ENCODE measurements at regions not wholly inside any gene's neighbourhood (a gene's known extent, or its start where the extent isn't known, plus 50 kb on each side); places are given as distances from the start of the nearest gene placed in this dataset.
"Not testable (repeated sequence)": the region's sequence is repeated elsewhere in the genome, so short reads cannot be mapped to it uniquely, and the experiment has no call there.

- H3K9ac ChIP-seq (ENCODE audit: low read depth, low read length), result no peak overlapping the region
- no peak for ATAC-seq (ENCODE audit: insufficient read depth, low read depth)
- DNase-seq, result no peak
- no peak overlapping the region for H2AFZ ChIP-seq (ENCODE audit: low read depth, low read length)
- TF ChIP-seq EZH2 (IDR thresholded peaks at IDR 0.05; ENCODE audit: borderline replicate concordance, low read depth, low read length, severe bottlenecking), result no peak
- TF ChIP-seq, protein P1, sequence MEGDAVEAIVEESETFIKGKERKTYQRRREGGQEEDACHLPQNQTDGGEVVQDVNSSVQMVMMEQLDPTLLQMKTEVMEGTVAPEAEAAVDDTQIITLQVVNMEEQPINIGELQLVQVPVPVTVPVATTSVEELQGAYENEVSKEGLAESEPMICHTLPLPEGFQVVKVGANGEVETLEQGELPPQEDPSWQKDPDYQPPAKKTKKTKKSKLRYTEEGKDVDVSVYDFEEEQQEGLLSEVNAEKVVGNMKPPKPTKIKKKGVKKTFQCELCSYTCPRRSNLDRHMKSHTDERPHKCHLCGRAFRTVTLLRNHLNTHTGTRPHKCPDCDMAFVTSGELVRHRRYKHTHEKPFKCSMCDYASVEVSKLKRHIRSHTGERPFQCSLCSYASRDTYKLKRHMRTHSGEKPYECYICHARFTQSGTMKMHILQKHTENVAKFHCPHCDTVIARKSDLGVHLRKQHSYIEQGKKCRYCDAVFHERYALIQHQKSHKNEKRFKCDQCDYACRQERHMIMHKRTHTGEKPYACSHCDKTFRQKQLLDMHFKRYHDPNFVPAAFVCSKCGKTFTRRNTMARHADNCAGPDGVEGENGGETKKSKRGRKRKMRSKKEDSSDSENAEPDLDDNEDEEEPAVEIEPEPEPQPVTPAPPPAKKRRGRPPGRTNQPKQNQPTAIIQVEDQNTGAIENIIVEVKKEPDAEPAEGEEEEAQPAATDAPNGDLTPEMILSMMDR (IDR thresholded peaks at IDR 0.05; ENCODE audit: borderline replicate concordance, extremely low read depth, low read length, poor library complexity, severe bottlenecking), result no peak
- no peak overlapping the region for H3K4me3 ChIP-seq (ENCODE audit: low read depth in 1 of 2, low read length in 2 of 2)
- no peaks in the 10 kb centered on the region for H3K27me3 ChIP-seq (ENCODE audit: insufficient read depth, low read length, poor library complexity)
- H3K36me3 ChIP-seq (ENCODE audit: insufficient read depth, low read length), result no peaks in the 10 kb centered on the region
- H3K4me1 ChIP-seq (ENCODE audit: insufficient read depth, low read length), result no peaks in the 10 kb centered on the region
- H3K4me2 ChIP-seq (ENCODE audit: insufficient read depth, low read length), result no peak overlapping the region
- no peaks in the 10 kb centered on the region for H3K79me2 ChIP-seq (ENCODE audit: insufficient read depth, low read length)
- no peak overlapping the region for H3K27ac ChIP-seq (ENCODE audit: low read length)
- H3K9me3 ChIP-seq (ENCODE audit: insufficient read depth, low read length, severe bottlenecking), result no peaks in the 10 kb centered on the region
- H4K20me1 ChIP-seq (ENCODE audit: insufficient read depth, low read length), result no peaks in the 10 kb centered on the region
Measured at GRCh38 chr3:154829929-154830328, 250.2 kb upstream of the MME start.

- DNase-seq (no peak), ATAC-seq (ENCODE audit: insufficient read depth, low read depth) (no peak)
- Histone ChIP-seq H3K9me3 (ENCODE audit: insufficient read depth, low read length, severe bottlenecking) (no peaks in the 10 kb centered on the region), H3K27ac (ENCODE audit: low read length) (no peak overlapping the region), H4K20me1 (ENCODE audit: insufficient read depth, low read length) (no peaks in the 10 kb centered on the region), H3K36me3 (ENCODE audit: insufficient read depth, low read length) (no peaks in the 10 kb centered on the region), H3K79me2 (ENCODE audit: insufficient read depth, low read length) (no peaks in the 10 kb centered on the region), H3K4me3 (ENCODE audit: low read depth in 1 of 2, low read length in 2 of 2) (no peak overlapping the region), H3K27me3 (ENCODE audit: insufficient read depth, low read length, poor library complexity) (no peaks in the 10 kb centered on the region), H3K4me1 (ENCODE audit: insufficient read depth, low read length) (no peaks in the 10 kb centered on the region), H3K4me2 (ENCODE audit: insufficient read depth, low read length) (no peak overlapping the region), H2AFZ (ENCODE audit: low read depth, low read length) (no peak overlapping the region), H3K9ac (ENCODE audit: low read depth, low read length) (no peak overlapping the region)
- no peak for TF ChIP-seq EZH2 (IDR thresholded peaks at IDR 0.05; ENCODE audit: borderline replicate concordance, low read depth, low read length, severe bottlenecking)
- TF ChIP-seq, protein P1 (IDR thresholded peaks at IDR 0.05; ENCODE audit: borderline replicate concordance, extremely low read depth, low read length, poor library complexity, severe bottlenecking), result no peak
Measured at GRCh38 chr3:154819491-154819890, 260.6 kb upstream of the MME start.

GRCh38 chr3:154818676-154819255 lies 261.4 kb upstream of the MME start:
- H3K36me3 ChIP-seq (ENCODE audit: insufficient read depth, low read length), result no peaks in the 10 kb centered on the region
- no peaks in the 10 kb centered on the region for H3K79me2 ChIP-seq (ENCODE audit: insufficient read depth, low read length)
- ATAC-seq (ENCODE audit: insufficient read depth, low read depth) (no peak), DNase-seq (no peak)
- no peak overlapping the region for H2AFZ ChIP-seq (ENCODE audit: low read depth, low read length)
- no peak overlapping the region for H3K27ac ChIP-seq (ENCODE audit: low read length)
- no peak overlapping the region for H3K4me2 ChIP-seq (ENCODE audit: insufficient read depth, low read length)
- no peaks in the 10 kb centered on the region for H4K20me1 ChIP-seq (ENCODE audit: insufficient read depth, low read length)
- H3K4me3 ChIP-seq (ENCODE audit: low read depth in 1 of 2, low read length in 2 of 2), result no peak overlapping the region
- H3K27me3 ChIP-seq (ENCODE audit: insufficient read depth, low read length, poor library complexity), result no peaks in the 10 kb centered on the region
- no peaks in the 10 kb centered on the region for H3K4me1 ChIP-seq (ENCODE audit: insufficient read depth, low read length)
- H3K9me3 ChIP-seq (ENCODE audit: insufficient read depth, low read length, severe bottlenecking), result no peaks in the 10 kb centered on the region
- H3K9ac ChIP-seq (ENCODE audit: low read depth, low read length), result no peak overlapping the region
- no peak for TF ChIP-seq EZH2 (IDR thresholded peaks at IDR 0.05; ENCODE audit: borderline replicate concordance, low read depth, low read length, severe bottlenecking)
- TF ChIP-seq, protein P1 (IDR thresholded peaks at IDR 0.05; ENCODE audit: borderline replicate concordance, extremely low read depth, low read length, poor library complexity, severe bottlenecking), result no peak

DNA sequence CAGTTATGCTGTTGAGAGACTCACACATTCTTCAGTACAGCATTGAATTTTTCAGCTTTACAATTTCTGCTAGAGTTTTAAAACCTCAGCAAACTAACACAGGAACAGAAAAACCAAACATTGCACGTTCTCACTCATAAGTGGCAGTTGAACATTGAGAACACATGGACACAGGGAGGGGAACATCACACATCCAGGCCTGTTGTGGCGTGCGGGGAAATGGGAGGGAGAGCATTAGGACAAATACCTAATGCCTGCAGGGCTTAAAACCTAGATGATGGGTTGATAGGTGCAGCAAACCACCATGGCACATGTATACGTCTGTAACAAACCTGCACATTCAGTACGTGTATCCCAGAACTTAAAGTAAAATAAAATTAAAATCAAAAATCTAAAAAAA lies 270.1 kb upstream of the MME start:
- H3K4me1 ChIP-seq (ENCODE audit: insufficient read depth, low read length); H3K27ac ChIP-seq (ENCODE audit: low read length); H2AFZ ChIP-seq (ENCODE audit: low read depth, low read length); H3K79me2 ChIP-seq (ENCODE audit: insufficient read depth, low read length); H3K36me3 ChIP-seq (ENCODE audit: insufficient read depth, low read length); H3K4me2 ChIP-seq (ENCODE audit: insufficient read depth, low read length); H3K27me3 ChIP-seq (ENCODE audit: insufficient read depth, low read length, poor library complexity); ATAC-seq (ENCODE audit: insufficient read depth, low read depth); H3K4me3 ChIP-seq (ENCODE audit: low read depth in 1 of 2, low read length in 2 of 2); H3K9me3 ChIP-seq (ENCODE audit: insufficient read depth, low read length, severe bottlenecking); DNase-seq; H3K9ac ChIP-seq (ENCODE audit: low read depth, low read length); H4K20me1 ChIP-seq (ENCODE audit: insufficient read depth, low read length): not testable (repeated sequence)
